ENCODE measurements at regions not wholly inside any gene's neighbourhood (a gene's known extent, or its start where the extent isn't known, plus 50 kb on each side); places are given as distances from the start of the nearest gene placed in this dataset.

DNA sequence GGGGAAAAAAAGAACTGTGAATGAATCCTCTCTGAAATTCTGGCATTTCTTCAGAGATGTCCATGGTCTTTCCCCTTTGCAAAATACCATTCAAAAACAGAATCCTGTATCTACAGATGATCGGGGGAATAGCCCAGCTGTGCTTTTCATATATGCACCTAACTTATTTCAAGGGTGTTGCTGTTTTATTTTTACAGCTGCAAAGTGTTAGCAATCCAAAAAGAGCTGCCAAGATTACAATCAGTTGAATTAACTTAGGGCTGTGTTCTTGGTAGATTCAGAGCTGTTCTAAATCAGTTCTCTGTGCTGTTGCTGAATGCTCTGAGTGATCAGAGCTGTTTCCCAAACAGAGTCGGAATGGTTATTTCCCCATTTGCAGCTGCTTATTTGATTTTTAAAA lies 175.7 kb upstream of the SEMA6D start (continued):
- TF ChIP-seq, protein P1, sequence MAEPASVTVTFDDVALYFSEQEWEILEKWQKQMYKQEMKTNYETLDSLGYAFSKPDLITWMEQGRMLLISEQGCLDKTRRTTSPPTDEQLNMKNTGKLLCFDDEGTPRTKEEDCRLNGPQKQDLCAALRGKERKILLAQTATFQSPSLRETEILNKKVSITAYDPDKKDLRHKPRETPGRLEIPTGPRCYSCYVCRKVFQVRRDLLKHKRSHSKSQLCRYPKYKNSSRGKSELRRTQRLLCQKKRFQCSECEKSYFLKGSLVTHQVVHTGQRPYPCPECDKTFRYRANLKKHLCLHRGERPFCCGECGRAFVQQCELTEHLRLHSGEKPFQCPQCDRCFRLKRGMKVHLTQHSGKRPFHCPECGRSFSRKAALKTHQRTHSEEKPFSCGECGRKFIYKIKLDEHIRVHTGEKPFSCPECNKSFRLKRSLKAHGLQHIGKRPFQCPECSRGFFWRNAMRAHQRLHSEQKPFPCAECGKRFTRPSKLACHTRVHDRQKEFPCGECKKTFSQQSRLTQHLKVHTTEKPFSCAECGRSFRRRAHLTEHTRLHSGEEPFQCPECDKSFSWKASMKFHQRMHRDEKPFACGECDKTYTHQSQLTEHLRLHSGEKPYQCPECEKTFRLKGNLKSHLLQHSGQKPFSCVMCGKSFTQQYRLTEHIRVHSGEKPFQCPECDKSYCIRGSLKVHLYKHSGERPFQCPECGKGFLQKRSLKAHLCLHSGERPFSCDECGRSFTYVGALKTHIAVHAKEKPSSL (CRISPR knock-in tag; conservative IDR thresholded peaks at IDR 0.05), result no peak
- TF ChIP-seq FOXP1 (CRISPR knock-in tag; IDR thresholded peaks at IDR 0.05; ENCODE audit: borderline replicate concordance) (no peak), HMGA2 (CRISPR knock-in tag; IDR thresholded peaks at IDR 0.05) (no peak), GTF2I (CRISPR knock-in tag; conservative IDR thresholded peaks at IDR 0.05) (no peak), ZNF121 (CRISPR knock-in tag; IDR thresholded peaks at IDR 0.05) (no peak), NFE2L1 (CRISPR knock-in tag; IDR thresholded peaks at IDR 0.05) (no peak), CBFB (CRISPR knock-in tag; IDR thresholded peaks at IDR 0.05; ENCODE audit: low read depth) (no peak)
- TF ChIP-seq, protein P2, sequence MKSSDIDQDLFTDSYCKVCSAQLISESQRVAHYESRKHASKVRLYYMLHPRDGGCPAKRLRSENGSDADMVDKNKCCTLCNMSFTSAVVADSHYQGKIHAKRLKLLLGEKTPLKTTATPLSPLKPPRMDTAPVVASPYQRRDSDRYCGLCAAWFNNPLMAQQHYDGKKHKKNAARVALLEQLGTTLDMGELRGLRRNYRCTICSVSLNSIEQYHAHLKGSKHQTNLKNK (CRISPR knock-in tag; IDR thresholded peaks at IDR 0.05), result no peak
- TF ChIP-seq, protein P3, sequence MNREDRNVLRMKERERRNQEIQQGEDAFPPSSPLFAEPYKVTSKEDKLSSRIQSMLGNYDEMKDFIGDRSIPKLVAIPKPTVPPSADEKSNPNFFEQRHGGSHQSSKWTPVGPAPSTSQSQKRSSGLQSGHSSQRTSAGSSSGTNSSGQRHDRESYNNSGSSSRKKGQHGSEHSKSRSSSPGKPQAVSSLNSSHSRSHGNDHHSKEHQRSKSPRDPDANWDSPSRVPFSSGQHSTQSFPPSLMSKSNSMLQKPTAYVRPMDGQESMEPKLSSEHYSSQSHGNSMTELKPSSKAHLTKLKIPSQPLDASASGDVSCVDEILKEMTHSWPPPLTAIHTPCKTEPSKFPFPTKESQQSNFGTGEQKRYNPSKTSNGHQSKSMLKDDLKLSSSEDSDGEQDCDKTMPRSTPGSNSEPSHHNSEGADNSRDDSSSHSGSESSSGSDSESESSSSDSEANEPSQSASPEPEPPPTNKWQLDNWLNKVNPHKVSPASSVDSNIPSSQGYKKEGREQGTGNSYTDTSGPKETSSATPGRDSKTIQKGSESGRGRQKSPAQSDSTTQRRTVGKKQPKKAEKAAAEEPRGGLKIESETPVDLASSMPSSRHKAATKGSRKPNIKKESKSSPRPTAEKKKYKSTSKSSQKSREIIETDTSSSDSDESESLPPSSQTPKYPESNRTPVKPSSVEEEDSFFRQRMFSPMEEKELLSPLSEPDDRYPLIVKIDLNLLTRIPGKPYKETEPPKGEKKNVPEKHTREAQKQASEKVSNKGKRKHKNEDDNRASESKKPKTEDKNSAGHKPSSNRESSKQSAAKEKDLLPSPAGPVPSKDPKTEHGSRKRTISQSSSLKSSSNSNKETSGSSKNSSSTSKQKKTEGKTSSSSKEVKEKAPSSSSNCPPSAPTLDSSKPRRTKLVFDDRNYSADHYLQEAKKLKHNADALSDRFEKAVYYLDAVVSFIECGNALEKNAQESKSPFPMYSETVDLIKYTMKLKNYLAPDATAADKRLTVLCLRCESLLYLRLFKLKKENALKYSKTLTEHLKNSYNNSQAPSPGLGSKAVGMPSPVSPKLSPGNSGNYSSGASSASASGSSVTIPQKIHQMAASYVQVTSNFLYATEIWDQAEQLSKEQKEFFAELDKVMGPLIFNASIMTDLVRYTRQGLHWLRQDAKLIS (CRISPR knock-in tag; IDR thresholded peaks at IDR 0.05; ENCODE audit: borderline replicate concordance), result no peak

DNA sequence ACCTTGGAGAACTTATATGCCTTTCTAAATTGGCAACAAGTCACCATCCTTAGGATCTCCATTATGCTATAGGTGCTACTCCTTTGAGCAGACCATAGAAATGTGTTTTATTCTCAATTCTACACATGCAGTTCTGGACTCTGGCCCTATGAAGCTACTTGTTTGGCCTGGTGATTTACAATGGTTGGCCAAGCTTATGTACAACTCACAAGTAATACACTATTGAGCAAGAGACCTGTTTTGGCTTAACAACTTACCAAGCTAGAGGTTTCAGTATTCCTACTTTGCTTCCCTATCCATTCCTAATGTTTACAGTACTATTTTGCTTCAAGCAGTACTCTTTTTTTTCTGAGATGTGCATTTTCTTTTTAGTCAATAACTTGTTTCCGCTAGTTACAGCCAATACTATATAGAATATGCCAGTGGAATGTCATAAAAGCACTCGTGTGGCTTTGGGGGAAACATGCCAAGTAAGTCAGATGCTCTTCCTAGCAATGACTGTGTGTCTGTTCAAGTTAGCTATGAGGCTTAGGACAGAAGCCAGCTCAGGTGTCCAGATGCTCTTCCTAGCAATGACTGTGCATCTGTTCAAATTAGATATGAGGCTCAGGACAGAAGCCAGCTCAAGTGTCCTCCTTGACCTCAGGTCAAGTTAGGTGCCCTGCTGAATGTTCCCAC lies 174.9 kb upstream of the SEMA6D start:
- no peak overlapping the region for H3K27ac Mint-ChIP-seq
- no peaks in the 10 kb centered on the region; the same call in 1 of the 2 replicates for H3K27me3 Mint-ChIP-seq (ENCODE audit: low read depth)
- no peaks in the 10 kb centered on the region for H3K36me3 Mint-ChIP-seq
- peaks cover 11% of the 10 kb centered on the region for H3K9me3 Mint-ChIP-seq
- DNase-seq (ENCODE audit: low spot score), result no peak
- ATAC-seq, result no peak
- CTCF ChIA-PET, result interaction anchor here (1.5 kb wide), 1 partner anchor 71 kb away, joined by 3 read pairs; no protein-coding TSS in a partner anchor
- H3K4me3 Mint-ChIP-seq, result no peak overlapping the region
- POLR2A ChIA-PET, result no interaction called here
- no peaks in the 10 kb centered on the region for H3K4me1 Mint-ChIP-seq
- TF ChIP-seq, protein P4, sequence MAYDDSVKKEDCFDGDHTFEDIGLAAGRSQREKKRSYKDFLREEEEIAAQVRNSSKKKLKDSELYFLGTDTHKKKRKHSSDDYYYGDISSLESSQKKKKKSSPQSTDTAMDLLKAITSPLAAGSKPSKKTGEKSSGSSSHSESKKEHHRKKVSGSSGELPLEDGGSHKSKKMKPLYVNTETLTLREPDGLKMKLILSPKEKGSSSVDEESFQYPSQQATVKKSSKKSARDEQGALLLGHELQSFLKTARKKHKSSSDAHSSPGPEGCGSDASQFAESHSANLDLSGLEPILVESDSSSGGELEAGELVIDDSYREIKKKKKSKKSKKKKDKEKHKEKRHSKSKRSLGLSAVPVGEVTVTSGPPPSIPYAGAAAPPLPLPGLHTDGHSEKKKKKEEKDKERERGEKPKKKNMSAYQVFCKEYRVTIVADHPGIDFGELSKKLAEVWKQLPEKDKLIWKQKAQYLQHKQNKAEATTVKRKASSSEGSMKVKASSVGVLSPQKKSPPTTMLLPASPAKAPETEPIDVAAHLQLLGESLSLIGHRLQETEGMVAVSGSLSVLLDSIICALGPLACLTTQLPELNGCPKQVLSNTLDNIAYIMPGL (CRISPR knock-in tag; IDR thresholded peaks at IDR 0.05), result no peak
- no peak for TF ChIP-seq CBFB (CRISPR knock-in tag; IDR thresholded peaks at IDR 0.05; ENCODE audit: low read depth)
- TF ChIP-seq, protein P5, sequence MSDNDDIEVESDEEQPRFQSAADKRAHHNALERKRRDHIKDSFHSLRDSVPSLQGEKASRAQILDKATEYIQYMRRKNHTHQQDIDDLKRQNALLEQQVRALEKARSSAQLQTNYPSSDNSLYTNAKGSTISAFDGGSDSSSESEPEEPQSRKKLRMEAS (CRISPR knock-in tag; IDR thresholded peaks at IDR 0.05), result no peak
- TF ChIP-seq, protein P6, sequence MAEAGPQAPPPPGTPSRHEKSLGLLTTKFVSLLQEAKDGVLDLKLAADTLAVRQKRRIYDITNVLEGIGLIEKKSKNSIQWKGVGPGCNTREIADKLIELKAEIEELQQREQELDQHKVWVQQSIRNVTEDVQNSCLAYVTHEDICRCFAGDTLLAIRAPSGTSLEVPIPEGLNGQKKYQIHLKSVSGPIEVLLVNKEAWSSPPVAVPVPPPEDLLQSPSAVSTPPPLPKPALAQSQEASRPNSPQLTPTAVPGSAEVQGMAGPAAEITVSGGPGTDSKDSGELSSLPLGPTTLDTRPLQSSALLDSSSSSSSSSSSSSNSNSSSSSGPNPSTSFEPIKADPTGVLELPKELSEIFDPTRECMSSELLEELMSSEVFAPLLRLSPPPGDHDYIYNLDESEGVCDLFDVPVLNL (CRISPR knock-in tag; IDR thresholded peaks at IDR 0.05; ENCODE audit: borderline replicate concordance, low read depth), result no peak
- TF ChIP-seq, protein P7, sequence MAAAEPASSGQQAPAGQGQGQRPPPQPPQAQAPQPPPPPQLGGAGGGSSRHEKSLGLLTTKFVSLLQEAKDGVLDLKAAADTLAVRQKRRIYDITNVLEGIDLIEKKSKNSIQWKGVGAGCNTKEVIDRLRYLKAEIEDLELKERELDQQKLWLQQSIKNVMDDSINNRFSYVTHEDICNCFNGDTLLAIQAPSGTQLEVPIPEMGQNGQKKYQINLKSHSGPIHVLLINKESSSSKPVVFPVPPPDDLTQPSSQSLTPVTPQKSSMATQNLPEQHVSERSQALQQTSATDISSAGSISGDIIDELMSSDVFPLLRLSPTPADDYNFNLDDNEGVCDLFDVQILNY (CRISPR knock-in tag; IDR thresholded peaks at IDR 0.05), result no peak
- TF ChIP-seq FOXJ3 (CRISPR knock-in tag; IDR thresholded peaks at IDR 0.05; ENCODE audit: borderline replicate concordance), result no peak
- no peak for TF ChIP-seq IRF2 (CRISPR knock-in tag; IDR thresholded peaks at IDR 0.05; ENCODE audit: borderline replicate concordance, low read depth)
- TF ChIP-seq ETV6 (CRISPR knock-in tag; IDR thresholded peaks at IDR 0.05), result no peak
- TF ChIP-seq CREB1 (CRISPR knock-in tag; IDR thresholded peaks at IDR 0.05), result no peak
- TF ChIP-seq, protein P8, sequence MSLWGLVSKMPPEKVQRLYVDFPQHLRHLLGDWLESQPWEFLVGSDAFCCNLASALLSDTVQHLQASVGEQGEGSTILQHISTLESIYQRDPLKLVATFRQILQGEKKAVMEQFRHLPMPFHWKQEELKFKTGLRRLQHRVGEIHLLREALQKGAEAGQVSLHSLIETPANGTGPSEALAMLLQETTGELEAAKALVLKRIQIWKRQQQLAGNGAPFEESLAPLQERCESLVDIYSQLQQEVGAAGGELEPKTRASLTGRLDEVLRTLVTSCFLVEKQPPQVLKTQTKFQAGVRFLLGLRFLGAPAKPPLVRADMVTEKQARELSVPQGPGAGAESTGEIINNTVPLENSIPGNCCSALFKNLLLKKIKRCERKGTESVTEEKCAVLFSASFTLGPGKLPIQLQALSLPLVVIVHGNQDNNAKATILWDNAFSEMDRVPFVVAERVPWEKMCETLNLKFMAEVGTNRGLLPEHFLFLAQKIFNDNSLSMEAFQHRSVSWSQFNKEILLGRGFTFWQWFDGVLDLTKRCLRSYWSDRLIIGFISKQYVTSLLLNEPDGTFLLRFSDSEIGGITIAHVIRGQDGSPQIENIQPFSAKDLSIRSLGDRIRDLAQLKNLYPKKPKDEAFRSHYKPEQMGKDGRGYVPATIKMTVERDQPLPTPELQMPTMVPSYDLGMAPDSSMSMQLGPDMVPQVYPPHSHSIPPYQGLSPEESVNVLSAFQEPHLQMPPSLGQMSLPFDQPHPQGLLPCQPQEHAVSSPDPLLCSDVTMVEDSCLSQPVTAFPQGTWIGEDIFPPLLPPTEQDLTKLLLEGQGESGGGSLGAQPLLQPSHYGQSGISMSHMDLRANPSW (CRISPR knock-in tag; conservative IDR thresholded peaks at IDR 0.05; ENCODE audit: low read depth), result no peak
- TF ChIP-seq RORB (CRISPR knock-in tag; IDR thresholded peaks at IDR 0.05), result no peak
- TF ChIP-seq, protein P2 (CRISPR knock-in tag; IDR thresholded peaks at IDR 0.05), result no peak
- no peak for TF ChIP-seq ZNF232 (CRISPR knock-in tag; IDR thresholded peaks at IDR 0.05)
- TF ChIP-seq, protein P9, sequence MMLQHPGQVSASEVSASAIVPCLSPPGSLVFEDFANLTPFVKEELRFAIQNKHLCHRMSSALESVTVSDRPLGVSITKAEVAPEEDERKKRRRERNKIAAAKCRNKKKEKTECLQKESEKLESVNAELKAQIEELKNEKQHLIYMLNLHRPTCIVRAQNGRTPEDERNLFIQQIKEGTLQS (CRISPR knock-in tag; conservative IDR thresholded peaks at IDR 0.05), result no peak

Data from WTC11 (cell line).